GM23338 (cell line): ENCODE measurements at regions not wholly inside any gene's neighbourhood (a gene's known extent, or its start where the extent isn't known, plus 50 kb on each side); places are given as distances from the start of the nearest gene placed in this dataset.

Experiments used
- ATAC-seq: fragments of 200-7000 bp; cut with Tn5 transposase; 3 replicates; pipeline ENCODE4 v1.9.1; 2020
- DNase-seq: peaks from one replicate; pipeline ENCODE4 v3.0.0-alpha.2; 2015; ENCODE audit warnings: low spot score
- H2AFZ ChIP-seq: fragments of 200-600 bp; sonication (generic); 2 replicates; pipeline ENCODE4 v1.8.0; 2016; ENCODE audit warnings: antibody characterized with exemption, mild to moderate bottlenecking, moderate library complexity
- H3F3A ChIP-seq: fragments of 200-600 bp; sonication (generic); replicated peaks from 2 replicates; pipeline ENCODE4 v1.8.0; 2017; ENCODE audit warnings: antibody characterized with exemption, mixed run types, low read depth
- H3K27ac ChIP-seq: fragments of 200-600 bp; sonication (generic); 2 replicates; pipeline ENCODE4 v1.6.1; 2016; ENCODE audit warnings: low read depth
- H3K27me3 ChIP-seq: fragments of 200-600 bp; sonication (generic); 2 replicates; pipeline ENCODE4 v1.8.0; 2016; ENCODE audit warnings: mild to moderate bottlenecking, mixed run types, moderate library complexity; ENCODE audit not compliant: insufficient read depth
- H3K36me3 ChIP-seq: fragments of 200-600 bp; sonication (generic); 2 replicates; pipeline ENCODE4 v1.8.0; 2016; ENCODE audit warnings: mild to moderate bottlenecking; ENCODE audit not compliant: insufficient read depth
- H3K4me1 ChIP-seq: fragments of 200-600 bp; sonication (generic); 2 replicates; pipeline ENCODE4 v1.8.0; 2016; ENCODE audit warnings: mild to moderate bottlenecking, moderate library complexity; ENCODE audit not compliant: insufficient read depth
- H3K4me2 ChIP-seq: fragments of 200-600 bp; sonication (generic); 2 replicates; pipeline ENCODE4 v1.7.1; 2017; ENCODE audit warnings: mixed run types
- H3K4me3 ChIP-seq: fragments of 200-600 bp; sonication (generic); 2 replicates; pipeline ENCODE4 v1.6.1; 2016; ENCODE audit warnings: mixed run types
- H3K79me2 ChIP-seq: fragments of 200-600 bp; sonication (generic); replicated peaks from 2 replicates; pipeline ENCODE4 v1.8.0; 2017; ENCODE audit warnings: mild to moderate bottlenecking; ENCODE audit not compliant: insufficient read depth
- H3K9me2 ChIP-seq: fragments of 200-600 bp; sonication (generic); 2 replicates; pipeline ENCODE4 v1.8.0; 2017; ENCODE audit not compliant: insufficient read depth
- H4K20me1 ChIP-seq: fragments of 200-600 bp; sonication (generic); replicated peaks from 2 replicates; pipeline ENCODE4 v1.8.0; 2017; ENCODE audit warnings: mild to moderate bottlenecking; ENCODE audit not compliant: insufficient read depth
- H3K27ac Mint-ChIP-seq: 2 replicates; pipeline ENCODE4 v1.8.0; 2020; ENCODE audit warnings: inconsistent platforms, mild to moderate bottlenecking, moderate library complexity, mixed read lengths
- H3K27me3 Mint-ChIP-seq: 3 replicates; pipeline ENCODE4 v1.8.0; 2022; ENCODE audit warnings: low read depth, mild to moderate bottlenecking, moderate library complexity, mixed read lengths, inconsistent platforms; ENCODE audit not compliant: insufficient read depth, poor library complexity
- H3K36me3 Mint-ChIP-seq: 3 replicates; pipeline ENCODE4 v1.8.0; 2021; ENCODE audit warnings: low read depth, mild to moderate bottlenecking, inconsistent platforms, moderate library complexity, mixed read lengths
- H3K4me1 Mint-ChIP-seq: 3 replicates; pipeline ENCODE4 v1.8.0; 2020; ENCODE audit warnings: mild to moderate bottlenecking, inconsistent platforms, mixed read lengths
- H3K4me3 Mint-ChIP-seq: 3 replicates; pipeline ENCODE4 v1.8.0; 2021; ENCODE audit warnings: moderate library complexity, mild to moderate bottlenecking, inconsistent platforms, mixed read lengths
- H3K9me3 Mint-ChIP-seq: 3 replicates; pipeline ENCODE4 v1.8.0; 2020; ENCODE audit warnings: moderate library complexity, mild to moderate bottlenecking, inconsistent platforms, mixed read lengths
- CREB1 ChIP-seq: fragments of 250-450 bp; sonication (Bioruptor Pico); IDR thresholded peaks from 2 replicates; pipeline ENCODE4 v1.5.0; 2020; ENCODE audit warnings: low read depth, mild to moderate bottlenecking, moderate library complexity
- EZH2 ChIP-seq: fragments of 200-600 bp; sonication (generic); IDR thresholded peaks from one replicate; pipeline ENCODE4 v1.8.0; 2017; ENCODE audit warnings: antibody characterized with exemption, mild to moderate bottlenecking, low read depth; ENCODE audit not compliant: unreplicated experiment
- EZH2phosphoT487 ChIP-seq: fragments of 200-600 bp; sonication (generic); IDR thresholded peaks from one replicate; pipeline ENCODE4 v1.8.1; 2018; ENCODE audit warnings: antibody characterized with exemption; ENCODE audit not compliant: unreplicated experiment
- JUNB ChIP-seq: IDR thresholded peaks from one replicate; pipeline ENCODE4 v1.6.1; 2016; ENCODE audit warnings: antibody characterized with exemption; ENCODE audit not compliant: unreplicated experiment
- NANOG ChIP-seq: IDR thresholded peaks from 2 replicates; pipeline ENCODE4 v1.6.1; 2016; ENCODE audit warnings: antibody characterized with exemption, borderline replicate concordance
- POLR2AphosphoS5 ChIP-seq: IDR thresholded peaks from 2 replicates; pipeline ENCODE4 v1.6.1; 2016; ENCODE audit warnings: antibody characterized with exemption, low read depth
- STAT1 ChIP-seq: IDR thresholded peaks from one replicate; pipeline ENCODE4 v1.6.1; 2016; ENCODE audit warnings: antibody characterized with exemption; ENCODE audit not compliant: unreplicated experiment
- ZNF114 ChIP-seq: fragments of 250-450 bp; sonication (Bioruptor Pico); IDR thresholded peaks from 2 replicates; pipeline ENCODE4 v1.5.0; 2020; ENCODE audit warnings: mild to moderate bottlenecking, moderate library complexity
- ZNF331 ChIP-seq: fragments of 250-450 bp; sonication (Bioruptor Pico); IDR thresholded peaks from 2 replicates; pipeline ENCODE4 v1.5.0; 2020; ENCODE audit warnings: low read depth, mild to moderate bottlenecking, moderate library complexity
- TF ChIP-seq, protein P1 (sequence below): IDR thresholded peaks from 2 replicates; pipeline ENCODE4 v1.6.1; 2016; ENCODE audit warnings: antibody characterized with exemption
- TF ChIP-seq, protein P2 (sequence below): fragments of 250-450 bp; sonication (Bioruptor Pico); IDR thresholded peaks from 2 replicates; pipeline ENCODE4 v1.5.0; 2020; ENCODE audit warnings: mild to moderate bottlenecking, moderate library complexity
- TF ChIP-seq, protein P3 (sequence below): IDR thresholded peaks from one replicate; pipeline ENCODE4 v1.6.1; 2018; ENCODE audit warnings: antibody characterized with exemption; ENCODE audit not compliant: unreplicated experiment
- TF ChIP-seq, protein P4 (sequence below), 2 experiments: fragments of 200-600 bp in 1 of 2; sonication (generic) in 1 of 2; conservative IDR thresholded peaks; 2 replicates each; pipeline versions ENCODE4 v1.5.1 to v1.6.1; 2016 to 2017; ENCODE audit warnings: antibody characterized with exemption in 2 of 2, low read depth in 2 of 2, mild to moderate bottlenecking in 2 of 2, moderate library complexity in 1 of 2

DNA sequence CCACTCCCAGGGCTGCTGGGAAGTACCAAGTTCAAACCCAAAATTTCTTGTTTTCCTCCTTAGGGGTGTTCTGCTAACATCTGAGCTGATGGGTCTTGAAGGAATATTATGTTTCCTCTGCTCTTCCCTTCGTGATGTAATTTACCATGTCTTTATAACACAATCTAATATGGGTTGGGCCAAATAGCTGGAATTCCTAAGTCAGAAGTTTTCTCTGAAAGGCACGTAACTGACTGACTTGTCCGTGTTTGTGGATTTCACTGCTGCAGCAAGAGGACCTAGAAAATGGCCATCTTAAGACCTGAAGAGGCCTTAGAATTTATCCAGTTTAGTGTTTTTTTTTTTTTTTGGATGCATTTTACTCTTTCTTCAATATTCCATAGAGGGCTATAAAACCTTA lies 256.7 kb downstream of the DCDC2C start:
- Histone ChIP-seq H3K9me2 (no peaks in the 10 kb centered on the region), H3K4me2 (no peak overlapping the region), H3K27ac (no peak overlapping the region), H3K36me3 (no peaks in the 10 kb centered on the region; the same call in 1 of the 2 replicates), H3K27me3 (no peaks in the 10 kb centered on the region), H2AFZ (no peak overlapping the region), H3K4me1 (no peaks in the 10 kb centered on the region), H3K79me2 (no peaks in the 10 kb centered on the region), H4K20me1 (no peaks in the 10 kb centered on the region), H3K4me3 (no peak overlapping the region), H3F3A (no peaks in the 10 kb centered on the region)
- H3K36me3 Mint-ChIP-seq: peaks cover 5% of the 10 kb centered on the region; the same call in 2 of the 3 replicates
- DNase-seq (no peak), ATAC-seq (no peak)
- no peak overlapping the region for H3K4me3 Mint-ChIP-seq
- H3K4me1 Mint-ChIP-seq: no peaks in the 10 kb centered on the region
- no peaks in the 10 kb centered on the region for H3K27me3 Mint-ChIP-seq
- TF ChIP-seq JUNB (no peak), EZH2 (no peak), POLR2AphosphoS5 (no peak), ZNF114 (CRISPR knock-in tag) (no peak), EZH2phosphoT487 (no peak), NANOG (no peak), ZNF331 (CRISPR knock-in tag) (no peak), STAT1 (no peak), CREB1 (CRISPR knock-in tag) (no peak)
- TF ChIP-seq, protein P1, sequence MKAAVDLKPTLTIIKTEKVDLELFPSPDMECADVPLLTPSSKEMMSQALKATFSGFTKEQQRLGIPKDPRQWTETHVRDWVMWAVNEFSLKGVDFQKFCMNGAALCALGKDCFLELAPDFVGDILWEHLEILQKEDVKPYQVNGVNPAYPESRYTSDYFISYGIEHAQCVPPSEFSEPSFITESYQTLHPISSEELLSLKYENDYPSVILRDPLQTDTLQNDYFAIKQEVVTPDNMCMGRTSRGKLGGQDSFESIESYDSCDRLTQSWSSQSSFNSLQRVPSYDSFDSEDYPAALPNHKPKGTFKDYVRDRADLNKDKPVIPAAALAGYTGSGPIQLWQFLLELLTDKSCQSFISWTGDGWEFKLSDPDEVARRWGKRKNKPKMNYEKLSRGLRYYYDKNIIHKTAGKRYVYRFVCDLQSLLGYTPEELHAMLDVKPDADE: no peak
- TF ChIP-seq, protein P2, sequence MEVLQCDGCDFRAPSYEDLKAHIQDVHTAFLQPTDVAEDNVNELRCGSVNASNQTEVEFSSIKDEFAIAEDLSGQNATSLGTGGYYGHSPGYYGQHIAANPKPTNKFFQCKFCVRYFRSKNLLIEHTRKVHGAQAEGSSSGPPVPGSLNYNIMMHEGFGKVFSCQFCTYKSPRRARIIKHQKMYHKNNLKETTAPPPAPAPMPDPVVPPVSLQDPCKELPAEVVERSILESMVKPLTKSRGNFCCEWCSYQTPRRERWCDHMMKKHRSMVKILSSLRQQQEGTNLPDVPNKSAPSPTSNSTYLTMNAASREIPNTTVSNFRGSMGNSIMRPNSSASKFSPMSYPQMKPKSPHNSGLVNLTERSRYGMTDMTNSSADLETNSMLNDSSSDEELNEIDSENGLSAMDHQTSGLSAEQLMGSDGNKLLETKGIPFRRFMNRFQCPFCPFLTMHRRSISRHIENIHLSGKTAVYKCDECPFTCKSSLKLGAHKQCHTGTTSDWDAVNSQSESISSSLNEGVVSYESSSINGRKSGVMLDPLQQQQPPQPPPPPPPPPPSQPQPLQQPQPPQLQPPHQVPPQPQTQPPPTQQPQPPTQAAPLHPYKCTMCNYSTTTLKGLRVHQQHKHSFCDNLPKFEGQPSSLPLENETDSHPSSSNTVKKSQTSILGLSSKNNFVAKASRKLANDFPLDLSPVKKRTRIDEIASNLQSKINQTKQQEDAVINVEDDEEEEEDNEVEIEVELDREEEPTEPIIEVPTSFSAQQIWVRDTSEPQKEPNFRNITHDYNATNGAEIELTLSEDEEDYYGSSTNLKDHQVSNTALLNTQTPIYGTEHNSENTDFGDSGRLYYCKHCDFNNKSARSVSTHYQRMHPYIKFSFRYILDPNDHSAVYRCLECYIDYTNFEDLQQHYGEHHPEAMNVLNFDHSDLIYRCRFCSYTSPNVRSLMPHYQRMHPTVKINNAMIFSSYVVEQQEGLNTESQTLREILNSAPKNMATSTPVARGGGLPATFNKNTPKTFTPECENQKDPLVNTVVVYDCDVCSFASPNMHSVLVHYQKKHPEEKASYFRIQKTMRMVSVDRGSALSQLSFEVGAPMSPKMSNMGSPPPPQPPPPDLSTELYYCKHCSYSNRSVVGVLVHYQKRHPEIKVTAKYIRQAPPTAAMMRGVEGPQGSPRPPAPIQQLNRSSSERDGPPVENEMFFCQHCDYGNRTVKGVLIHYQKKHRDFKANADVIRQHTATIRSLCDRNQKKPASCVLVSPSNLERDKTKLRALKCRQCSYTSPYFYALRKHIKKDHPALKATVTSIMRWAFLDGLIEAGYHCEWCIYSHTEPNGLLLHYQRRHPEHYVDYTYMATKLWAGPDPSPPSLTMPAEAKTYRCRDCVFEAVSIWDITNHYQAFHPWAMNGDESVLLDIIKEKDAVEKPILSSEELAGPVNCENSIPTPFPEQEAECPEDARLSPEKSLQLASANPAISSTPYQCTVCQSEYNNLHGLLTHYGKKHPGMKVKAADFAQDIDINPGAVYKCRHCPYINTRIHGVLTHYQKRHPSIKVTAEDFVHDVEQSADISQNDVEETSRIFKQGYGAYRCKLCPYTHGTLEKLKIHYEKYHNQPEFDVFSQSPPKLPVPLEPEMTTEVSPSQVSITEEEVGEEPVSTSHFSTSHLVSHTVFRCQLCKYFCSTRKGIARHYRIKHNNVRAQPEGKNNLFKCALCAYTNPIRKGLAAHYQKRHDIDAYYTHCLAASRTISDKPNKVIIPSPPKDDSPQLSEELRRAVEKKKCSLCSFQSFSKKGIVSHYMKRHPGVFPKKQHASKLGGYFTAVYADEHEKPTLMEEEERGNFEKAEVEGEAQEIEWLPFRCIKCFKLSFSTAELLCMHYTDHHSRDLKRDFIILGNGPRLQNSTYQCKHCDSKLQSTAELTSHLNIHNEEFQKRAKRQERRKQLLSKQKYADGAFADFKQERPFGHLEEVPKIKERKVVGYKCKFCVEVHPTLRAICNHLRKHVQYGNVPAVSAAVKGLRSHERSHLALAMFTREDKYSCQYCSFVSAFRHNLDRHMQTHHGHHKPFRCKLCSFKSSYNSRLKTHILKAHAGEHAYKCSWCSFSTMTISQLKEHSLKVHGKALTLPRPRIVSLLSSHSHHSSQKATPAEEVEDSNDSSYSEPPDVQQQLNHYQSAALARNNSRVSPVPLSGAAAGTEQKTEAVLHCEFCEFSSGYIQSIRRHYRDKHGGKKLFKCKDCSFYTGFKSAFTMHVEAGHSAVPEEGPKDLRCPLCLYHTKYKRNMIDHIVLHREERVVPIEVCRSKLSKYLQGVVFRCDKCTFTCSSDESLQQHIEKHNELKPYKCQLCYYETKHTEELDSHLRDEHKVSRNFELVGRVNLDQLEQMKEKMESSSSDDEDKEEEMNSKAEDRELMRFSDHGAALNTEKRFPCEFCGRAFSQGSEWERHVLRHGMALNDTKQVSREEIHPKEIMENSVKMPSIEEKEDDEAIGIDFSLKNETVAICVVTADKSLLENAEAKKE: no peak
- TF ChIP-seq, protein P3, sequence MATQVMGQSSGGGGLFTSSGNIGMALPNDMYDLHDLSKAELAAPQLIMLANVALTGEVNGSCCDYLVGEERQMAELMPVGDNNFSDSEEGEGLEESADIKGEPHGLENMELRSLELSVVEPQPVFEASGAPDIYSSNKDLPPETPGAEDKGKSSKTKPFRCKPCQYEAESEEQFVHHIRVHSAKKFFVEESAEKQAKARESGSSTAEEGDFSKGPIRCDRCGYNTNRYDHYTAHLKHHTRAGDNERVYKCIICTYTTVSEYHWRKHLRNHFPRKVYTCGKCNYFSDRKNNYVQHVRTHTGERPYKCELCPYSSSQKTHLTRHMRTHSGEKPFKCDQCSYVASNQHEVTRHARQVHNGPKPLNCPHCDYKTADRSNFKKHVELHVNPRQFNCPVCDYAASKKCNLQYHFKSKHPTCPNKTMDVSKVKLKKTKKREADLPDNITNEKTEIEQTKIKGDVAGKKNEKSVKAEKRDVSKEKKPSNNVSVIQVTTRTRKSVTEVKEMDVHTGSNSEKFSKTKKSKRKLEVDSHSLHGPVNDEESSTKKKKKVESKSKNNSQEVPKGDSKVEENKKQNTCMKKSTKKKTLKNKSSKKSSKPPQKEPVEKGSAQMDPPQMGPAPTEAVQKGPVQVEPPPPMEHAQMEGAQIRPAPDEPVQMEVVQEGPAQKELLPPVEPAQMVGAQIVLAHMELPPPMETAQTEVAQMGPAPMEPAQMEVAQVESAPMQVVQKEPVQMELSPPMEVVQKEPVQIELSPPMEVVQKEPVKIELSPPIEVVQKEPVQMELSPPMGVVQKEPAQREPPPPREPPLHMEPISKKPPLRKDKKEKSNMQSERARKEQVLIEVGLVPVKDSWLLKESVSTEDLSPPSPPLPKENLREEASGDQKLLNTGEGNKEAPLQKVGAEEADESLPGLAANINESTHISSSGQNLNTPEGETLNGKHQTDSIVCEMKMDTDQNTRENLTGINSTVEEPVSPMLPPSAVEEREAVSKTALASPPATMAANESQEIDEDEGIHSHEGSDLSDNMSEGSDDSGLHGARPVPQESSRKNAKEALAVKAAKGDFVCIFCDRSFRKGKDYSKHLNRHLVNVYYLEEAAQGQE: no peak
- TF ChIP-seq, protein P4, sequence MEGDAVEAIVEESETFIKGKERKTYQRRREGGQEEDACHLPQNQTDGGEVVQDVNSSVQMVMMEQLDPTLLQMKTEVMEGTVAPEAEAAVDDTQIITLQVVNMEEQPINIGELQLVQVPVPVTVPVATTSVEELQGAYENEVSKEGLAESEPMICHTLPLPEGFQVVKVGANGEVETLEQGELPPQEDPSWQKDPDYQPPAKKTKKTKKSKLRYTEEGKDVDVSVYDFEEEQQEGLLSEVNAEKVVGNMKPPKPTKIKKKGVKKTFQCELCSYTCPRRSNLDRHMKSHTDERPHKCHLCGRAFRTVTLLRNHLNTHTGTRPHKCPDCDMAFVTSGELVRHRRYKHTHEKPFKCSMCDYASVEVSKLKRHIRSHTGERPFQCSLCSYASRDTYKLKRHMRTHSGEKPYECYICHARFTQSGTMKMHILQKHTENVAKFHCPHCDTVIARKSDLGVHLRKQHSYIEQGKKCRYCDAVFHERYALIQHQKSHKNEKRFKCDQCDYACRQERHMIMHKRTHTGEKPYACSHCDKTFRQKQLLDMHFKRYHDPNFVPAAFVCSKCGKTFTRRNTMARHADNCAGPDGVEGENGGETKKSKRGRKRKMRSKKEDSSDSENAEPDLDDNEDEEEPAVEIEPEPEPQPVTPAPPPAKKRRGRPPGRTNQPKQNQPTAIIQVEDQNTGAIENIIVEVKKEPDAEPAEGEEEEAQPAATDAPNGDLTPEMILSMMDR (conservative IDR thresholded peaks at IDR 0.05; ENCODE audit: low read depth in 2 of 2): no peak
- no peak overlapping the region for H3K27ac Mint-ChIP-seq
- H3K9me3 Mint-ChIP-seq: peaks cover 67% of the 10 kb centered on the region
